Transverse colon (tissue), 4 donors: ENCODE measurements at regions not wholly inside any gene's neighbourhood (a gene's known extent, or its start where the extent isn't known, plus 50 kb on each side); places are given as distances from the start of the nearest gene placed in this dataset.

Experiments
- EP300 ChIP-seq: sonication (generic); formaldehyde crosslinking; IDR thresholded peaks from one replicate; pipeline ENCODE4 v1.6.1; 2017; ENCODE audit warnings: antibody characterized with exemption, low read depth
- POLR2A ChIP-seq: fragments of 450-650 bp; IDR thresholded peaks from one replicate; pipeline ENCODE4 v1.6.1; 2016; ENCODE audit warnings: antibody characterized with exemption, mild to moderate bottlenecking, moderate library complexity
- POLR2AphosphoS5 ChIP-seq, 3 donors: sonication (generic); formaldehyde crosslinking; IDR thresholded peaks; one replicate each; pipeline ENCODE4 v1.6.1; 2016; ENCODE audit warnings: antibody characterized with exemption in 3 of 3
- TF ChIP-seq, protein P1 (sequence below), 5 experiments: fragments of 200-600 bp in 3 of 5; fragments of 450-650 bp in 2 of 5; sonication (generic) in 3 of 5; IDR thresholded peaks; 1 replicate in 2 of 5; 2 replicates in 3 of 5; pipeline ENCODE4 v1.5.1; 2016 to 2017; ENCODE audit warnings: antibody characterized with exemption in 5 of 5, inconsistent platforms in 3 of 5, mild to moderate bottlenecking in 2 of 5, moderate library complexity in 1 of 5

DNA sequence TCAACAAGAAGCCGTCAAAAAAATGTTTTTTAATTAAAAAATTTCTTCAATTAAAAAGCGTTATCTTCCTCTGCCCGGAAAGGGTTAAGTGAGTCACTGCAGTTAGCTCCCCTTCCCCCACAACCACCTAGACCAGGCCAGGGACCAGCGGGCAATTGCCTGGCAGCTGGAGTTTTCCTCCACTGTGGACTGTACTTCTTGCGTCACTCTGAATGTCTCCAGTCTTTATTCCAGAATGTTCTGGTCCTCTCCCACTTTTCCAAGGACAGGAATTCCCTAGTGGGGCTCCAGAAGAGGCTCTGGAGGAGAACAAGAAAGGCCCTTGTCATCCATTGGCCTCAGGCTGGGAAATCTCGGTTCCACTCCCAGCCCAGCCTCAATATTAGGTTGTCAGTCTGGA, 114.0 kb downstream of the C9orf50 start:
- TF ChIP-seq POLR2A (no peak), EP300 (no peak), POLR2AphosphoS5 (IDR thresholded peaks at IDR 0.05) (no peak)
- TF ChIP-seq, protein P1, sequence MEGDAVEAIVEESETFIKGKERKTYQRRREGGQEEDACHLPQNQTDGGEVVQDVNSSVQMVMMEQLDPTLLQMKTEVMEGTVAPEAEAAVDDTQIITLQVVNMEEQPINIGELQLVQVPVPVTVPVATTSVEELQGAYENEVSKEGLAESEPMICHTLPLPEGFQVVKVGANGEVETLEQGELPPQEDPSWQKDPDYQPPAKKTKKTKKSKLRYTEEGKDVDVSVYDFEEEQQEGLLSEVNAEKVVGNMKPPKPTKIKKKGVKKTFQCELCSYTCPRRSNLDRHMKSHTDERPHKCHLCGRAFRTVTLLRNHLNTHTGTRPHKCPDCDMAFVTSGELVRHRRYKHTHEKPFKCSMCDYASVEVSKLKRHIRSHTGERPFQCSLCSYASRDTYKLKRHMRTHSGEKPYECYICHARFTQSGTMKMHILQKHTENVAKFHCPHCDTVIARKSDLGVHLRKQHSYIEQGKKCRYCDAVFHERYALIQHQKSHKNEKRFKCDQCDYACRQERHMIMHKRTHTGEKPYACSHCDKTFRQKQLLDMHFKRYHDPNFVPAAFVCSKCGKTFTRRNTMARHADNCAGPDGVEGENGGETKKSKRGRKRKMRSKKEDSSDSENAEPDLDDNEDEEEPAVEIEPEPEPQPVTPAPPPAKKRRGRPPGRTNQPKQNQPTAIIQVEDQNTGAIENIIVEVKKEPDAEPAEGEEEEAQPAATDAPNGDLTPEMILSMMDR (IDR thresholded peaks at IDR 0.05): no peak
